HG02623 (cell line): ENCODE measurements at regions not wholly inside any gene's neighbourhood (a gene's known extent, or its start where the extent isn't known, plus 50 kb on each side); places are given as distances from the start of the nearest gene placed in this dataset.
"Not testable (repeated sequence)": the region's sequence is repeated elsewhere in the genome, so short reads cannot be mapped to it uniquely, and the experiment has no call there.

Experiments used
- ATAC-seq: cut with Tn5 transposase; IDR thresholded peaks from one replicate; pipeline ENCODE4 v1.9.1; 2021; ENCODE audit warnings: moderate library complexity; ENCODE audit not compliant: unreplicated experiment

- no peak for ATAC-seq
Measured at GRCh38 chr12:127035011-127035879, 1231.7 kb upstream of the TMEM132C start.

- no peak for ATAC-seq
Measured at GRCh38 chr12:127038152-127038551, 1228.8 kb upstream of the TMEM132C start.

DNA sequence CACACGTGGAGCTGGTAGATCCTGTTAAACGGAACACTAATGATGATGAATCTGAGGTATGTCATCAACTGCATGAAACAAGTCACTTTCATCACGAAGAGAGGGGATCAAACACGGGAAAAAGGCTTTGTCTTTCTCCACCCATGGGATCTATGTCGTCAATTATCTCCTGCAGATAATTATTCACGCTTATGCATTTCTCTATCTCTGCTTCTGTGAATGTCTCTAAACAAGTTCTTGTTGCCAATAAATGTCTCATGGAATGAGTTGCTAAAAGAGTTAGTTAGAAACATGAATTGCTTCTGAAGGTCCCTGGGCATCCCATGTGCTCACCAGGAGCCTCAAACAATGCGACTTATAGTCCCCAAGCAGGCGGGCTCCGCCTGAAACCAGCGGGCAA lies 1228.2 kb upstream of the TMEM132C start:
- no peak for ATAC-seq

- peak; percentile 90 for ATAC-seq
Measured at GRCh38 chr12:127041985-127042625, 1224.9 kb upstream of the TMEM132C start.

DNA sequence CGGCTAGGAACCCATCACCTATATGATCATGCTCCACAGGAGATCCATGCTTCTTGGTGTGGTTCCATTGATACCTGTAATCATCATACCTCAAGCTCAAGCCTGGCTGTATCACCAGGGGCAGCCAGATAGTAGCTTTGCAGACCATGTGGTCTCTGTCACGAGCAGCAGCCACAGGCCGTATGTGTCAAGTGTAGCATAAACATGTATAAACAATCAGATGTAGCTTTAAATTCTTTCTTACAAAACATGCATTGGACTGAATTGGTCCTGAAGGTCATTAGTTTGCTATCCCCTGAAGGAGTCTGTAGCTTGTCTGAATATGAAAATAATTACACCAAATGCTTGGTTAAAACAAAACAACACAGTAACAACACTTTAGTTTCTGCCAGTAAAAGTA lies 1223.2 kb upstream of the TMEM132C start:
- ATAC-seq, result no peak

DNA sequence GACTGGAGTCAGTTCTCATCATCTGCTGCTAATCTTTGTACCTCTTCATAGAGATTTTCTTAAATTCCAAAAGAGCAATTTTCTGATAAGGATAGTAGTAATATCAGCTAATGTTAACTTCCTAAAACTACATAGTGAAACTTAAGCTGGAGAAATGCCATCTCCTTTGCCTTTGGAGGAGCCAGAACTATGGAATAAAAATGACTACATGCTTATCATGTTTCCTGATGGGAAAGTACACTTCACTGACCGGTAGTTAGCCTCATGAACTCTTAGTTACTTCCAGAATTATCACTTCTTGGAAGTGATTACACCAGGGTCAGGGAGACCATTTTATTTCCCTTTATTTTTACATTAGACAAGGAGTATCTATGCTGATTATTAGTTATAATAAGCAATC lies 1222.1 kb upstream of the TMEM132C start:
- ATAC-seq, result no peak

- no peak for ATAC-seq
Measured at GRCh38 chr12:127046467-127046866, 1220.5 kb upstream of the TMEM132C start.

DNA sequence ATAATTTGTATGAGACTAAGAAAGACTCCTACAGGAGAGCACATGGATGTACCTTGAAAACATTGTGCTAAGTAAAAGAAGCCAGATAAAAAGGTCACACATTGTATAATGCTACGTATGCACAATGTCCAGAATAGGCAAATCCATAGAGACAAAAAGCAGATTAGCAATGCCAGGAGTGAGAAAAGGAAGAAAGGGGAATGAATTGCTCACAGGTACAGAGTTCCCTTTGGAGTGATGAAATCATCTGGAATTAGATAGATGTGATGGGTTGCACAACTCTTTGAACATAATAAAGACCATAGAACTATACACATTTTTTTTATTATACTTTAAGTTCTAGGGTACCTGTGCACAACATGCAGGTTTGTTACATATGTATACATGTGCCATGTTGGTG lies 1218.9 kb upstream of the TMEM132C start:
- ATAC-seq, result no peak

DNA sequence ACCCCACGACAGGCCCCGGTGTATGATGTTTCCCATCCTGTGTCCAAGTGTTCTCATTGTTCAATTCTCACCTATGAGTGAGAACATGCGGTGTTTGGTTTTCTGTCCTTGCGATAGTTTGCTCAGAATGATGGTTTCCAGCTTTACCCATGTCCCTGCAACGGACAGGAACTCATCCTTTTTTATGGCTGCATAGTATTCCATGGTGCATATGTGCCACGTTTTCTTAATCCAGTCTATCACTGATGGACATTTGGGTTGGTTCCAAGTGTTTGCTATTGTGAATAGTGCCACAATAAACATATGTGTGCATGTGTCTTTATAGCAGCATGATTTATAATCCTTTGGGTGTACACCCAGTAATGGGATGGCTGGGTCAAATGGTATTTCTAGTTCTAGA lies 1218.4 kb upstream of the TMEM132C start:
- ATAC-seq, result not testable (repeated sequence)

DNA sequence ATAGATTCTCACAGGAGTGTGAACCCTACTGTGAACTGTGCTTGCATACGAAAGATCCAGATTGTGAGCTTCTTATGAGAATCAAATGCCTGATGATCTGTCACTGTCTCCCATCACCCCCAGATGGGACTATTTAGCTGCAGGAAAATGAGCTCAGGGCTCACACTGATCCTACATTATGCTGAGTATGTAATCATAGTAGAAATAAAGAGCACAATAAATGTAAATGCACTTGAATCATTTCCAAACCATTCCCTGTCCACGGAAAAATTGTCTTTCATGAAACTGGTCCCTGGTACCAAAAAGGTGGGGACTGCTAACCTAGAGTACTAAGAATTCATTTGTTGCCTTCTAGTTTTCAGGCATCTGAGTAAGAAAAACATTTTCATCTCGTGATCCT lies 1215.8 kb upstream of the TMEM132C start:
- no peak for ATAC-seq

DNA sequence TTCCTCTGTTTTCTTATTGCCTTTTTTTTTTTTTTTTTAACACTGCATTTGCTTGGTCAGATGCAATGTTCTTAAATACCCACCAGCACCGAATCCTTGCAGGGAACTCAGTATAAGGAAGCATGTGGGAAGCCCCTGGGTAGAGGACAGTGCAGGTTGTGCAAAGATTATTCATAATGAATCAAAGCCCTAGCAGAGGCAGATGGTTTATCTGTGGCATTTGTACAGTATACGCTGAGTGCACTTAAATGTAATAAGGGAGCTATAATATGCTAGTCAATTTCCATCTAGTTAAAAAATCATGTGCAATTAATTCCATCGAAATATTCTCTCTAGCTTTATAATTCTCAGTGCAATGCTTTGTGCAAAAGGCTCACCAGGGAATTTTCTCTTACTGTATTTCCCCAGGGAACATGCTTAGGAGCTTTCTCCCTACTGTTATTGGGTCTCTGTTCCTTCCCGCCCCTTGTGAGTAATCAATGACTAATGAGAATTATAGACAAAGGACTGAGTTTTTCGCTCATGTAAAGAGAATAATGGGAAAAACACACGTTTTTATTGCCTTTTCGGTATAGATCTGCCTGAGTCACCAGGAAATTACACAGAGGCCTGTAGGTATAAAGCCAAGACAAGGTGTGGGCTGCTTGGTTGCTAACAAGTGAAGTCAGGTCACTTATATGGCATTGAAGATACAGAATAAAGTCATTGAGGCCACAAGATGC lies 1214.3 kb upstream of the TMEM132C start:
- no peak for ATAC-seq

DNA sequence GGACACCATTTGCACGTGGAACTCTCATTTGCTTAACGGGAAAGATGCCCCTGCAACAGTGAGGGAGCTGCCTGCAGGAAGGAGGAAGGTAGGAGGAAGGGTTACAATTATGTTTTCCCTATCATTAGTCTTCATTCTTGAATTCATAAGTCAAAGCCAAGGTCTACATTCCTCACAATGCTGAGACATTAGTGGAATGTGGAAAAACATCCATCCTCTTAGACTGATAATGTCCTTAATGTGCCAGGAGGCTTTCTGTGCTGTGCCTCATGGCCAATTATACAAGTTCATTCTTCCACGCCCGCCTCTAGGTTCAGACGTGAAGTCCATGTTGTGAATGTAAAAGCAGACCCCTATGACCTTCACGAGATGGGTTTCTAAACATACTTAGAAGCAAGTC lies 1212.4 kb upstream of the TMEM132C start:
- no peak for ATAC-seq

DNA sequence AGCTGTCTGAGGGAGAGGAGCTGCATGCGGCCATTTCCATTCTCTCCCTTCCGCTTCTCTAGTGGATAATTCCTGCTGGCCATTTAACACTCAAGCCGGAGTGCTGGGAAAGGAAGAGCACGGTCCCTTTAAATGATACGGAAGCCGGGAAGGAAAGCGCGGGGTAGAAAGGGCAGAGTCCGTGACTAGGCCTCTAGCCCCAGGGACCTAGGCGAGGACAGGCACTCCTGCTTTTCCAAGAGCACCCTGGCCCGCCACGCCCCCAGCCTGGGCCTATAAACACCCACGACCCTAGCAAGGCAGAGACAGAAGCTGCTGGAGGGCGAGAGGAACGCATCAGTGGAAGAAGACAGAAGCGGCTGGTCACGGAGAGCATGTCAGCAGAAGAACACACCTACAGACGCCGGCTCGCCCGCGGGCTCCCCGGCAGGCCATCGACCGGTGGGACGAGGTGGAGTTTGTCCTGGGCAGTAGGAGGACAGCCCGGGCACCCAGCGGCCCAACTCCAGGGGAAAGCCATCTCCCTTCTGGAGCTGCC lies 1206.6 kb upstream of the TMEM132C start:
- no peak for ATAC-seq

- no peak for ATAC-seq
Measured at GRCh38 chr12:127060933-127061332, 1206.0 kb upstream of the TMEM132C start.

DNA sequence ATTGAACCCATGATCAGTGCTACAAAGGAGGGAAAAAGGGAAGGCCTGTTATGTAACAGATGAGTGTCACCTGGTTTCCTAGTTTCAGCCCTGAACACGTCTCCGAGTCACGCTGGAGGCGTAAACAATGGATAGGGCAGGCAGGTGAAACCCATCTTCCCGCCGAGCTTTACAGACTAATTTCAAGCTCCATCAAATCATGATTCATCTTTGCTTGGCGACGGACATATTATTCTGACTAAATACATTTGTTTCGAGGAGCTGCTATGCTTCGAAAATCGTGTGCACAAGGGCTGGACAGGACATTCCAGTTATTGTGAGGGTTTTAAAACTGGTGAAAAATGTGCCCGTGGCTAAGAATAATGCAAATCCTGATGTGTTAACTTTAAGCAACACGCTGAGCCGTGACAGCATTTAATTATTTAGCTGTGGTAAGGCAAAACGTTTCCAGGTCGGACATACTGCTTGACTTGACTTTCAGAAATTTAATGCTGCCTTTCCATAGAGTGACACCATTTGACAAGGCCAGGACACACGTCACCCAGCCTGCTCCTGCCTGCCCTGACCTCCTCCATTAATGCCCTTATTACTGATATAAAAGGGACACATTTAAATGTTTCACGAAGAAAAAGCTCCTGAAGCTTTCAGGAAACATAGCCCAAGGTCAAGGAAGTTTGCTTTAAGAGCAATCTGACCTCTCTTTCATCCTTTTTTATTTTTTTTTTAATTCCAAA lies 1203.5 kb upstream of the TMEM132C start:
- no peak for ATAC-seq

DNA sequence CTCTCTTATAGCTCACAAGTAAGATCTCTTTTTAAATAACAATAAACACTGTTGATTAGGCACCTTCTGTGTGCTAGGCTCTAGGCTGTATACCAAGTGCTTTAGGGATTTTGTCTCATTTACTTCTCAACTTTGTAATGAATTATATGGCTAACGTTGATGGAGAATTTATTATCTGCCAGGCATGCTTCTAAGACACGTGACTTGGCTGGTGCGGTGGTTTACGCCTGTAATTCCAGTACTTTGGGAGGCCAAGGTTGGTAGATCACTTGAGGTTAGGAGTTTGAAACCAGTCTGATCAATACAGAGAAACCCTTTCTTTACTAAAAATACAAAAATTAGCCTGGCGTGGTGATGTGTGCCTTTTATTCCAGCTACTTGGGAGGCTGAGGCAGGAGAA lies 1202.8 kb upstream of the TMEM132C start:
- no peak for ATAC-seq

- ATAC-seq, result no peak
Measured at GRCh38 chr12:127065595-127065994, 1201.4 kb upstream of the TMEM132C start.

- no peak for ATAC-seq
Measured at GRCh38 chr12:127070515-127071157, 1196.3 kb upstream of the TMEM132C start.

GRCh38 chr12:127074161-127074560 lies 1192.8 kb upstream of the TMEM132C start:
- no peak for ATAC-seq

DNA sequence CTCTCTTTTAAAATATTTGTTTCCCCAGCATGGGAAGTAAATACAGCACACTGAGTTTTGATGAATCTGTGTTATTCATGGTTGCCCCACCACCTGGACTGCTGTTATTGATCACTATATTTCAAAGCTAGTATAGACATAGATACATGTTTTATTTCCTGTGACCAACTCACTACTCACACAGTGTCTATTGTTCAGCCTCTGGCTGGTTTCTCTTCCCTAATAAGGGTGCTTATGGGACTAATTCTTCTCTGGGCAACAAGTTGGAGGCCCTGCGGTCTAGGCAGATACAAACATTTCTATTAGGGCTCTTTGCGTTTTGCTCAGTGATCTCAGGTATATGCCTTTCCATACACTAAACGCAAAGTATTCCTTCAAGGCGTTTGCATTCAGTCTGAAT lies 1191.0 kb upstream of the TMEM132C start:
- ATAC-seq, result no peak
